ENCODE measurements at regions not wholly inside any gene's neighbourhood (a gene's known extent, or its start where the extent isn't known, plus 50 kb on each side); places are given as distances from the start of the nearest gene placed in this dataset.
"Not testable (repeated sequence)": the region's sequence is repeated elsewhere in the genome, so short reads cannot be mapped to it uniquely, and the experiment has no call there.

DNA sequence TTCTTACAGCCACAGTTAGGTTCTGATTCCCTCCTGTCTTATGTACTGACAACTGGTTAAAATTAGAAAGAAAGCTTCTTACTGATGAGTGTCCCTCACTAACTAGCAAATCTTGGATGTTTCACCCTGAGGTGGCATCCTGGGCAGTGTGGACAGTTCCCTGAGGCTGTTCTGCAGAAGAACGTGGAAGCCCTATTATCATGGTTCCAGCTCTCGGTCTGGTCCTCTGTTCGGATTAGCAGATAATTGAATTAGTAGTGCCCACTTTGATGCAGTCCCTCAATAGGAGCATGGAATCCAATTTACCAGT, 381.7 kb upstream of the NT5C1B start:
- Histone ChIP-seq H3K36me3 (ENCODE audit: insufficient read depth) (no peaks in the 10 kb centered on the region), H4K20me1 (ENCODE audit: insufficient read depth) (no peaks in the 10 kb centered on the region), H3K9ac (no peak overlapping the region), H3K4me1 (ENCODE audit: low read depth, poor library complexity, severe bottlenecking) (no peaks in the 10 kb centered on the region), H2AFZ (ENCODE audit: low read depth) (no peak overlapping the region), H3K4me2 (no peak overlapping the region), H3K27ac (no peak overlapping the region), H3K27me3 (ENCODE audit: insufficient read depth, low read depth) (no peaks in the 10 kb centered on the region), H3K4me3 (IDR thresholded peaks at IDR 0.05; ENCODE audit: insufficient read depth, low read depth, low read length) (no peak overlapping the region), H3K79me2 (ENCODE audit: insufficient read depth, low read depth) (no peaks in the 10 kb centered on the region)
- TF ChIP-seq, protein P1, sequence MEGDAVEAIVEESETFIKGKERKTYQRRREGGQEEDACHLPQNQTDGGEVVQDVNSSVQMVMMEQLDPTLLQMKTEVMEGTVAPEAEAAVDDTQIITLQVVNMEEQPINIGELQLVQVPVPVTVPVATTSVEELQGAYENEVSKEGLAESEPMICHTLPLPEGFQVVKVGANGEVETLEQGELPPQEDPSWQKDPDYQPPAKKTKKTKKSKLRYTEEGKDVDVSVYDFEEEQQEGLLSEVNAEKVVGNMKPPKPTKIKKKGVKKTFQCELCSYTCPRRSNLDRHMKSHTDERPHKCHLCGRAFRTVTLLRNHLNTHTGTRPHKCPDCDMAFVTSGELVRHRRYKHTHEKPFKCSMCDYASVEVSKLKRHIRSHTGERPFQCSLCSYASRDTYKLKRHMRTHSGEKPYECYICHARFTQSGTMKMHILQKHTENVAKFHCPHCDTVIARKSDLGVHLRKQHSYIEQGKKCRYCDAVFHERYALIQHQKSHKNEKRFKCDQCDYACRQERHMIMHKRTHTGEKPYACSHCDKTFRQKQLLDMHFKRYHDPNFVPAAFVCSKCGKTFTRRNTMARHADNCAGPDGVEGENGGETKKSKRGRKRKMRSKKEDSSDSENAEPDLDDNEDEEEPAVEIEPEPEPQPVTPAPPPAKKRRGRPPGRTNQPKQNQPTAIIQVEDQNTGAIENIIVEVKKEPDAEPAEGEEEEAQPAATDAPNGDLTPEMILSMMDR (conservative IDR thresholded peaks at IDR 0.05; ENCODE audit: low read depth, low read length) = no peak

DNA sequence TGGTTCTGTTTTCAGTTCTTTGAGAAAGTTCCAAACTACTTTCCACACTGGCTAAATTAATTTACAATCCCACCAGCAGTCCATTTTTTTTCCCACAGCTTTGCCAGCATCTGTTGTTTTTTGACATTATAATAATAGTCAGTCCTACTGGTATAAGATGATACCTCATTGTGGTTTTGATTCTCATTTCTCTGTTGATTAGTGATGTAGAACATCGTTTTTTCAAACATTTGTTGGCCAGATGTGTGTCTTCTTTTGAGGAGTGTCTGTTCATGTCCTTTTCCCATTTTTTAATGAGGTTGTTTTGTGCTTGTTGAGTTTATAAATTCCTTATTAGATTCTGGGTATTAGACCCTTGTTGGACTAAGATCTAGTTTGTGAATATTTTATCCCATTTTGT, 376.8 kb upstream of the NT5C1B start:
- Histone ChIP-seq H3K79me2 (ENCODE audit: insufficient read depth, low read depth) (no peaks in the 10 kb centered on the region), H3K36me3 (ENCODE audit: insufficient read depth) (no peaks in the 10 kb centered on the region), H4K20me1 (ENCODE audit: insufficient read depth) (no peaks in the 10 kb centered on the region), H3K4me1 (ENCODE audit: low read depth, poor library complexity, severe bottlenecking) (no peaks in the 10 kb centered on the region), H2AFZ (ENCODE audit: low read depth) (no peak overlapping the region), H3K4me2 (no peak overlapping the region), H3K9ac (no peak overlapping the region), H3K4me3 (IDR thresholded peaks at IDR 0.05; ENCODE audit: insufficient read depth, low read depth, low read length) (no peak overlapping the region), H3K27ac (no peak overlapping the region), H3K27me3 (ENCODE audit: insufficient read depth, low read depth) (no peaks in the 10 kb centered on the region)
- TF ChIP-seq, protein P1 (conservative IDR thresholded peaks at IDR 0.05; ENCODE audit: low read depth, low read length) = no peak

DNA sequence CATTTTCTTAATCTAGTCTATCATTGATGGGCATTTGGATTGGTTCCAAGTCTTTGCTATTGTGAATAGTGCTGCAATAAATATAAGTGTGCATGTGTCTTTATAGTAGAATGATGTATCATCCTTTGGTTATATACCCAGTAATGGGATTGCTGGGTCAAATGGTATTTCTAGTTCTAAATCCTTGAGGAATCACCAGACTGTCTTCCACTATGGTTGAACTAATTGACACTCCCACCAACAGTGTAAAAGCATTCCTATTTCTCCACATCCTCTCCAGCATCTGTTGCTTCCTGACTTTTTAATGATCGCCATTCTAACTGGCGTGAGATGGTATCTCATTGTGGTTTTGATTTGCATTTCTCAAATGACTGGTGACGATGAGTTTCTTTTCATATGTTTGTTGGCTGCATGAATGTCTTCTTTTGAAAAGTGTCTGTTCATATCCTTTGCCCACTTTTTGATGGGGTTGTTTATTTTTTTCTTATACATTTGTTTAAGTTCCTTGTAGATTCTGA, 374.4 kb upstream of the NT5C1B start:
- not testable (repeated sequence) for H4K20me1 ChIP-seq (ENCODE audit: insufficient read depth); H3K4me1 ChIP-seq (ENCODE audit: low read depth, poor library complexity, severe bottlenecking); H3K27me3 ChIP-seq (ENCODE audit: insufficient read depth, low read depth); H3K4me3 ChIP-seq (IDR thresholded peaks at IDR 0.05; ENCODE audit: insufficient read depth, low read depth, low read length); H3K27ac ChIP-seq; H3K79me2 ChIP-seq (ENCODE audit: insufficient read depth, low read depth); H3K4me2 ChIP-seq; H2AFZ ChIP-seq (ENCODE audit: low read depth); H3K36me3 ChIP-seq (ENCODE audit: insufficient read depth); H3K9ac ChIP-seq

DNA sequence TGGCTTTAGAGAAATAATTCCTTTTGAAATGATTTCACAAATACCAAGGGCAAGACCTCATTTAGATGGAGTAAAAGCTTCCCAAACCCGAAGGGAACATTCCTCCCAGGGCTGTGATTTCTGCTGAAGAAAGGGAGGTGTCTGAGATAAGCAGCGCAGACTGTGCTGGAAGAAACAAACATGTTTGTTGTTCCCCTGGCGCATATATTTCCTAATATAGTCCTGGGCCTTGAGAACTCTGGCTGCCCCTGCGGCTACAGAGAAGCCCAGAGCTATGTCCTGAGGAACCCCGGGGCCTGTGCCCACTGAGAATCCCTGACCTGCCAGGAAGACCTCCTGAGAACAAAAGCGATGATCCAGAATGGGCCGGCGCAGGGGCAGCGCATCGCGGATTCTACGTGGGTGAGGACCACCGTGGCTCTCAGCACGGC, 372.6 kb upstream of the NT5C1B start:
- H2AFZ ChIP-seq (ENCODE audit: low read depth) = no peak overlapping the region

DNA sequence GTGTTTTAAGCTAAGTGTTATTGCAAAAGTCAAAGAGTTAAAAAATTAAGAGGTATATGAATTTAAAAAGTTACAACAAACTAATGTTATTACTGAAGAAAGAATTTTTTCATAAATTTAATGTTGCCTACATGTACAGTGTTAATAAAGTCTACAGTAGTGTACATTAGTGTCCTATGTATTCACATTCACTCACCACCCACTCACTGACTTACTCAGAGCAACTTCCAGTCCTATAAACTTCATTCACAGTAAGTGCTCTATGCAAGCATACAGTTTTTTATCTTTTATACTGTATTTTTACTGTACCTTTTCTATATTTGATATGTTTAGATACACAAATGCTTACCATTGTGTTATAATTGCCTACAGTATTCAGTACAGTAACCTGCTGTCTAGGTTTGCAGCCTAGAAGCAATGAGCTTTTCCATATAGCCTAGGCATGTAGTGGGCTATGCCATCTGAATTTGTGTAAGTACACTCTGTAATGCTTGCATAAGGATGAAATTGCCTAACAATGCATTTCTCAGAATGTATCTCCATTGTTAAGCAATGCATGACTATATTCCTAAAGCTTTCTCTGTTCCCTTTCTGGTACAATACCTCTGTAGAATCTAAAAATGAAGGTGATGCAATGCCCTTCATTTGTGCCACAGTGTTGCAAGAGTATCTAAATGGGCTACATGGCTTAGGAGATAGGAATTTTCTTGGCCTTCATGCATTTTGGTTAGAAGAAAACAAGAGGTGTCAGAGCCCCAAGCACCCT, 370.8 kb upstream of the NT5C1B start:
- H3K27ac ChIP-seq = no peak overlapping the region

More for the DNA sequence above, 372.6 kb upstream of the NT5C1B start:
- Histone ChIP-seq H3K27ac (no peak overlapping the region), H3K4me1 (ENCODE audit: low read depth, poor library complexity, severe bottlenecking) (no peaks in the 10 kb centered on the region), H3K27me3 (ENCODE audit: insufficient read depth, low read depth) (no peaks in the 10 kb centered on the region), H3K9ac (no peak overlapping the region), H3K79me2 (ENCODE audit: insufficient read depth, low read depth) (no peaks in the 10 kb centered on the region), H3K4me3 (IDR thresholded peaks at IDR 0.05; ENCODE audit: insufficient read depth, low read depth, low read length) (no peak overlapping the region), H3K36me3 (ENCODE audit: insufficient read depth) (no peaks in the 10 kb centered on the region), H4K20me1 (ENCODE audit: insufficient read depth) (no peaks in the 10 kb centered on the region), H3K4me2 (no peak overlapping the region)
- TF ChIP-seq, protein P1 (conservative IDR thresholded peaks at IDR 0.05; ENCODE audit: low read depth, low read length) = no peak

More for the DNA sequence above, 370.8 kb upstream of the NT5C1B start:
- no peaks in the 10 kb centered on the region for H3K4me1 ChIP-seq (ENCODE audit: low read depth, poor library complexity, severe bottlenecking)
- no peaks in the 10 kb centered on the region for H3K79me2 ChIP-seq (ENCODE audit: insufficient read depth, low read depth)
- H3K9ac ChIP-seq = no peak overlapping the region
- H3K4me2 ChIP-seq = no peak overlapping the region
- H3K27me3 ChIP-seq (ENCODE audit: insufficient read depth, low read depth) = no peaks in the 10 kb centered on the region
- TF ChIP-seq, protein P1 (conservative IDR thresholded peaks at IDR 0.05; ENCODE audit: low read depth, low read length) = no peak
- no peak overlapping the region for H3K4me3 ChIP-seq (IDR thresholded peaks at IDR 0.05; ENCODE audit: insufficient read depth, low read depth, low read length)
- H2AFZ ChIP-seq (ENCODE audit: low read depth) = no peak overlapping the region
- no peaks in the 10 kb centered on the region for H4K20me1 ChIP-seq (ENCODE audit: insufficient read depth)
- H3K36me3 ChIP-seq (ENCODE audit: insufficient read depth) = no peaks in the 10 kb centered on the region
